ENCODE measurements at regions not wholly inside any gene's neighbourhood (a gene's known extent, or its start where the extent isn't known, plus 50 kb on each side); places are given as distances from the start of the nearest gene placed in this dataset.

DNA sequence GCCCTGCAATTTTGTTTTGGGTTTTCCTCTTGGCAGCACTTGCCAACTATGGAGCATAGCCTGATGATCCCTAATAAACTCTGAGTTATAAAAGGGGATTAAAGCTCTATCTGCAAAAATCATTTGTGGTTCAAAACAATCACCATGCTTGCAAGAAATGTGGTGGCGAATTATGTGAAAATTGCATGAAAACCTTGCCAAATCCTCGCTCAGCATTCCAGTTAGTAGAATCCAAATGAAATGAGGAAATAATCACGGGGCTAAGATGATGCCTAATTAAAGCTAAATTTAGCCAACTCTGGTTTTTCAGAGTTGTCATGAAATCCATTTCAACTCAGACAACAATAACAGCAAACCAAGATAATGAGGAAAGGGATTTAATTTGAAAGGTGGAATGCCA, 73.0 kb upstream of the PROK2 start (continued):
- TF ChIP-seq EGR1 (IDR thresholded peaks at IDR 0.05; ENCODE audit: borderline replicate concordance, low read depth, low read length): no peak
- TF ChIP-seq RBBP5 (IDR thresholded peaks at IDR 0.05; ENCODE audit: borderline replicate concordance, low read depth, low read length): no peak

Data from H1 (cell line).